ENCODE measurements at regions not wholly inside any gene's neighbourhood (a gene's known extent, or its start where the extent isn't known, plus 50 kb on each side); places are given as distances from the start of the nearest gene placed in this dataset.
A peak's percentile ranks its signal among the peaks of the same experiment; 100 is the strongest.

DNA sequence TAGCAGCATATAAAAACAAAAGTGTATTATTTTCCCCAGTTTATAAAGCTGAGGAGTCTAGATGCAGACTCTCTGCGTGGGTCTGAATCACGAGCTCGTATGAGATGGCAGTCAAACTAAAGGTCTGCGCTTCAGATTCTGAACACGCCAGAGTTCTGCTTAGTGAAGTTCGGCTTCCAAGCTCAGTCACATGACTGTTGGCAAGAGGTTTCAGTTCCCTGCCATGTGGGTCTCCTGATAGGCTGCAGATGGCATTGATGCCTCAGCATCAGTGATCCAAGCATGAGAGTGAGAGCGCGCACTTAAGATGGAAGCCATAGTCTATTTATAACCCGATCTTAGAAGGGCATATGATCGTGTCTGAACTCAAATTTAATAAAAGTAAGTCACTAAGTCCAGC is 242.8 kb upstream of the DOK6 start:
- no peaks in the 10 kb centered on the region for H3K9me3 ChIP-seq (ENCODE audit: low read length)
- ChIA-PET POLR2A (no interaction called here), CTCF (no interaction called here)
- no peaks in the 10 kb centered on the region for H3K4me1 ChIP-seq (ENCODE audit: insufficient read depth, low read length)
- no peak overlapping the region for H3K27ac Mint-ChIP-seq
- no peaks in the 10 kb centered on the region for H3K4me1 Mint-ChIP-seq
- H3K4me3 ChIP-seq (ENCODE audit: low read length): no peak overlapping the region
- H3K27me3 Mint-ChIP-seq: no peaks in the 10 kb centered on the region
- H3K4me3 Mint-ChIP-seq: no peak overlapping the region
- H3K27me3 ChIP-seq (ENCODE audit: insufficient read depth, low read length, poor library complexity, severe bottlenecking): no peaks in the 10 kb centered on the region
- H3K27ac ChIP-seq (ENCODE audit: low read depth, low read length): no peak overlapping the region
- no peaks in the 10 kb centered on the region for H3K36me3 ChIP-seq (ENCODE audit: insufficient read depth, low read length)
- DNase-seq: no peak
- no peaks in the 10 kb centered on the region for H3K36me3 Mint-ChIP-seq
- H3K9me3 Mint-ChIP-seq: peaks cover 0 to under 1% (median 0%) of the 10 kb centered on the region in 5 donors

DNA sequence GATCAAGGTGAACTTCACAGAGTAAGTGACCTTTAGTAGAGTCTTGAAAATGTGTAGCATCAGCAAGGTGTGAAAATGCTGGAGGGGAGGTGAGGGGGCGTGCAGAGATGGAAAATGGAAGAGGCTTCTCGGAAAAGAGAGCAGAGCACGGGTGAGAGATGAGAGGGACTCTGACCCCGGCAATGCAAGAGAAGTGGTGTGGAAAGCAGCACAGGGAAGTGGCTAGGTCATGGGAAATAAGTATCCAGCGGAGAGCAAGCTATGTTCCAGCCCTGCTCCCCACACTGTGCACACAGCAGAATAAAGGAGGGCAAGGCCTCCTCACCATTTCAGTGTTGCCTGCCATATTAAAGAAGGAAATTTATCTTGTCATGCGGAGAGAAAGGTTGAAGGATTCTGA is 241.7 kb upstream of the DOK6 start:
- H3K4me3 Mint-ChIP-seq: no peak overlapping the region
- peaks cover 0 to 3% (median 0%) of the 10 kb centered on the region in 5 donors for H3K9me3 Mint-ChIP-seq
- POLR2A ChIA-PET: no interaction called here

DNA sequence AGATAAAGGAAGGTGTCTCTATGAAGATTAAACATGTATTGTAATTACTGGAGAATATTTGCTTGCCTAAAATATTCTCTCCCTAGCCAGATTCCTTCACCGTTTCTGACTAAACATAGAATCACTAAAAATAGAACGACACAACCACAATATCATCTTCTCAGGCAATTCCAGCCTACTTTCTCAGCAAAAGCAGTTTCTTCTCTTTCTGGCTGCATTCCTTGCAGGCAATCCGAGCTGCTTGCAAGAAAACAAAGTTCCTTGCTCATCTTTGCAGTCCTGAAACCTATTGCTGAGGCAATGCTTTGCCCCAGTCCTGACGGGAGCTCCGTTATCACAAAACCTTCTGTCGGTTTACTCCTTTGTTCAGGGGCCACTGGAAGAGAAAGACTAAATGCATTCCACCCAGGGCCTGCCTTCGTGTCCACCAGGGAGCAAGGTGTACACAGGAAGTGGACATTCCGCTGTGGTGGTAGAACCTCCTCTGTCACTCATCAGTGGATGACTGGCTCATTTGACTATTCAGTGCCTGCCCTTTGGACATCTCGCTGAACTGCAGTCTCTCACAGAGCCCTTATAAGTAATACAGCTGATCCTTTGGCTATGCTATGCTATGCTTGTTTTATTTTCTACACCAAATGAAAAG is 239.2 kb upstream of the DOK6 start:
- no peaks in the 10 kb centered on the region for H3K4me1 ChIP-seq (ENCODE audit: insufficient read depth, low read length)
- Mint-ChIP-seq H3K9me3 (peaks cover 0 to 3% (median 0%) of the 10 kb centered on the region in 5 donors), H3K36me3 (no peaks in the 10 kb centered on the region), H3K27me3 (no peaks in the 10 kb centered on the region), H3K4me3 (no peak overlapping the region), H3K4me1 (no peaks in the 10 kb centered on the region), H3K27ac (no peak overlapping the region)
- no peaks in the 10 kb centered on the region for H3K36me3 ChIP-seq (ENCODE audit: insufficient read depth, low read length)
- DNase-seq: no peak
- no peak overlapping the region for H3K27ac ChIP-seq (ENCODE audit: low read depth, low read length)
- H3K27me3 ChIP-seq (ENCODE audit: insufficient read depth, low read length, poor library complexity, severe bottlenecking): no peaks in the 10 kb centered on the region
- no peak overlapping the region for H3K4me3 ChIP-seq (ENCODE audit: low read length)
- ChIA-PET POLR2A (no interaction called here), CTCF (no interaction called here)
- no peaks in the 10 kb centered on the region for H3K9me3 ChIP-seq (ENCODE audit: low read length)

More for the DNA sequence above, 241.7 kb upstream of the DOK6 start:
- H3K27me3 ChIP-seq (ENCODE audit: insufficient read depth, low read length, poor library complexity, severe bottlenecking): no peaks in the 10 kb centered on the region
- H3K9me3 ChIP-seq (ENCODE audit: low read length): no peaks in the 10 kb centered on the region
- no peak for DNase-seq
- H3K36me3 ChIP-seq (ENCODE audit: insufficient read depth, low read length): no peaks in the 10 kb centered on the region
- Mint-ChIP-seq H3K27ac (no peak overlapping the region), H3K27me3 (no peaks in the 10 kb centered on the region), H3K4me1 (no peaks in the 10 kb centered on the region), H3K36me3 (no peaks in the 10 kb centered on the region)
- no peak overlapping the region for H3K4me3 ChIP-seq (ENCODE audit: low read length)
- H3K27ac ChIP-seq (ENCODE audit: low read depth, low read length): no peak overlapping the region
- no peaks in the 10 kb centered on the region for H3K4me1 ChIP-seq (ENCODE audit: insufficient read depth, low read length)
- CTCF ChIA-PET: no interaction called here

DNA sequence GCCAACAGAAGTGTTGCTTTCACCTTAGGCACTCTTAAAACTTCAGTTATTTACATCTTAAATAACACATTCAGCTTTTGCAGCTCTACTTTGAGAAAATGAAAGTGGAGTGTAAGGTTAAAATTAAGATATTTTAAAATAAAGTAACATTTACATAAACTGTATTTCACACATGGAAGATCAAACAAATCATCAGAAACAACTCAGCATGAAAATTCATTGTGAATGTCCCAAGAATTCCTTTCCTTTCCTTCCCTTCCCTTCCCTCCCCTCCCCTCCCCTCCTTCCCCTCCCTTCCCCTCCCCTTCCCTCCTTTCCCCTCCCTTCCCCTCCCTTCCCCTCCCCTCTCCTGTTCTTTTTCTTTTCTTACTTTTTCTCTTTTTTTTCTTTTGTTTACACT is 238.0 kb upstream of the DOK6 start:
- H3K27ac ChIP-seq (ENCODE audit: low read depth, low read length): no peak overlapping the region
- no peaks in the 10 kb centered on the region for H3K4me1 Mint-ChIP-seq
- H3K4me3 Mint-ChIP-seq: no peak overlapping the region
- H3K9me3 ChIP-seq (ENCODE audit: low read length): no peaks in the 10 kb centered on the region
- H3K4me3 ChIP-seq (ENCODE audit: low read length): no peak overlapping the region
- H3K4me1 ChIP-seq (ENCODE audit: insufficient read depth, low read length): no peaks in the 10 kb centered on the region
- no peaks in the 10 kb centered on the region for H3K36me3 ChIP-seq (ENCODE audit: insufficient read depth, low read length)
- ChIA-PET POLR2A (no interaction called here), CTCF (no interaction called here)
- H3K36me3 Mint-ChIP-seq: no peaks in the 10 kb centered on the region
- DNase-seq: no peak
- peaks cover 0 to 3% (median 0%) of the 10 kb centered on the region in 5 donors for H3K9me3 Mint-ChIP-seq
- no peaks in the 10 kb centered on the region for H3K27me3 ChIP-seq (ENCODE audit: insufficient read depth, low read length, poor library complexity, severe bottlenecking)
- peak overlapping the region in 1 of 8 donors; percentile 36 for H3K27ac Mint-ChIP-seq
- H3K27me3 Mint-ChIP-seq: no peaks in the 10 kb centered on the region

GRCh38 chr18:69172046-69172445 is 228.6 kb upstream of the DOK6 start:
- H3K36me3 ChIP-seq (ENCODE audit: insufficient read depth, low read length): no peaks in the 10 kb centered on the region
- no peak for DNase-seq
- CTCF ChIA-PET: no interaction called here
- Mint-ChIP-seq H3K4me1 (no peaks in the 10 kb centered on the region), H3K9me3 (peaks cover 0 to 4% (median 2%) of the 10 kb centered on the region in 5 donors), H3K27ac (no peak overlapping the region), H3K27me3 (no peaks in the 10 kb centered on the region), H3K36me3 (no peaks in the 10 kb centered on the region), H3K4me3 (no peak overlapping the region)
- no peak overlapping the region for H3K4me3 ChIP-seq (ENCODE audit: low read length)
- no peaks in the 10 kb centered on the region for H3K4me1 ChIP-seq (ENCODE audit: insufficient read depth, low read length)
- no peak overlapping the region for H3K27ac ChIP-seq (ENCODE audit: low read depth, low read length)
- POLR2A ChIA-PET: no interaction called here
- no peaks in the 10 kb centered on the region for H3K9me3 ChIP-seq (ENCODE audit: low read length)
- no peaks in the 10 kb centered on the region for H3K27me3 ChIP-seq (ENCODE audit: insufficient read depth, low read length, poor library complexity, severe bottlenecking)

GRCh38 chr18:69175681-69176080 is 225.0 kb upstream of the DOK6 start:
- no peaks in the 10 kb centered on the region for H3K36me3 ChIP-seq (ENCODE audit: insufficient read depth, low read length)
- H3K4me1 Mint-ChIP-seq: no peaks in the 10 kb centered on the region
- ChIA-PET POLR2A (no interaction called here), CTCF (no interaction called here)
- no peak overlapping the region for H3K27ac ChIP-seq (ENCODE audit: low read depth, low read length)
- H3K36me3 Mint-ChIP-seq: no peaks in the 10 kb centered on the region
- H3K9me3 ChIP-seq (ENCODE audit: low read length): no peaks in the 10 kb centered on the region
- H3K9me3 Mint-ChIP-seq: peaks cover 0 to 5% (median 4%) of the 10 kb centered on the region in 5 donors
- H3K4me1 ChIP-seq (ENCODE audit: insufficient read depth, low read length): no peaks in the 10 kb centered on the region
- no peaks in the 10 kb centered on the region for H3K27me3 ChIP-seq (ENCODE audit: insufficient read depth, low read length, poor library complexity, severe bottlenecking)
- no peak overlapping the region for H3K4me3 ChIP-seq (ENCODE audit: low read length)
- no peak overlapping the region for H3K4me3 Mint-ChIP-seq
- no peak overlapping the region for H3K27ac Mint-ChIP-seq
- H3K27me3 Mint-ChIP-seq: no peaks in the 10 kb centered on the region
- DNase-seq: no peak

- no peak for DNase-seq
- CTCF ChIA-PET: no interaction called here
Observed at GRCh38 chr18:69176741-69177140, 223.9 kb upstream of the DOK6 start.

GRCh38 chr18:69177702-69178101 is 223.0 kb upstream of the DOK6 start:
- CTCF ChIA-PET: no interaction called here
- Mint-ChIP-seq H3K27ac (no peak overlapping the region), H3K27me3 (no peaks in the 10 kb centered on the region), H3K36me3 (no peaks in the 10 kb centered on the region), H3K4me1 (no peaks in the 10 kb centered on the region), H3K9me3 (peaks cover 0 to 5% (median 0%) of the 10 kb centered on the region in 5 donors), H3K4me3 (no peak overlapping the region)
- no peaks in the 10 kb centered on the region for H3K27me3 ChIP-seq (ENCODE audit: insufficient read depth, low read length, poor library complexity, severe bottlenecking)
- no peaks in the 10 kb centered on the region for H3K4me1 ChIP-seq (ENCODE audit: insufficient read depth, low read length)
- no peaks in the 10 kb centered on the region for H3K36me3 ChIP-seq (ENCODE audit: insufficient read depth, low read length)
- H3K27ac ChIP-seq (ENCODE audit: low read depth, low read length): no peak overlapping the region
- no peaks in the 10 kb centered on the region for H3K9me3 ChIP-seq (ENCODE audit: low read length)
- no peak for DNase-seq
- POLR2A ChIA-PET: no interaction called here
- H3K4me3 ChIP-seq (ENCODE audit: low read length): no peak overlapping the region

More at GRCh38 chr18:69176741-69177140, 223.9 kb upstream of the DOK6 start:
- Histone ChIP-seq H3K4me3 (ENCODE audit: low read length) (no peak overlapping the region), H3K27me3 (ENCODE audit: insufficient read depth, low read length, poor library complexity, severe bottlenecking) (no peaks in the 10 kb centered on the region), H3K9me3 (ENCODE audit: low read length) (no peaks in the 10 kb centered on the region), H3K27ac (ENCODE audit: low read depth, low read length) (no peak overlapping the region), H3K36me3 (ENCODE audit: insufficient read depth, low read length) (no peaks in the 10 kb centered on the region), H3K4me1 (ENCODE audit: insufficient read depth, low read length) (no peaks in the 10 kb centered on the region)
- Mint-ChIP-seq H3K9me3 (peaks cover 0 to 5% (median 4%) of the 10 kb centered on the region in 5 donors), H3K27me3 (no peaks in the 10 kb centered on the region), H3K4me1 (no peaks in the 10 kb centered on the region), H3K36me3 (no peaks in the 10 kb centered on the region), H3K4me3 (no peak overlapping the region), H3K27ac (no peak overlapping the region)
- POLR2A ChIA-PET: no interaction called here

GRCh38 chr18:69186162-69186561 is 214.5 kb upstream of the DOK6 start:
- Histone ChIP-seq H3K9me3 (ENCODE audit: low read length) (no peaks in the 10 kb centered on the region), H3K4me3 (ENCODE audit: low read length) (no peak overlapping the region), H3K27ac (ENCODE audit: low read depth, low read length) (no peak overlapping the region), H3K4me1 (ENCODE audit: insufficient read depth, low read length) (no peaks in the 10 kb centered on the region), H3K36me3 (ENCODE audit: insufficient read depth, low read length) (no peaks in the 10 kb centered on the region), H3K27me3 (ENCODE audit: insufficient read depth, low read length, poor library complexity, severe bottlenecking) (no peaks in the 10 kb centered on the region)
- H3K9me3 Mint-ChIP-seq: no peaks in the 10 kb centered on the region
- no peaks in the 10 kb centered on the region for H3K36me3 Mint-ChIP-seq
- no peak overlapping the region for H3K27ac Mint-ChIP-seq
- H3K27me3 Mint-ChIP-seq: no peaks in the 10 kb centered on the region
- no peak overlapping the region for H3K4me3 Mint-ChIP-seq
- H3K4me1 Mint-ChIP-seq: no peaks in the 10 kb centered on the region
- CTCF ChIA-PET: no interaction called here
- POLR2A ChIA-PET: no interaction called here
- DNase-seq: no peak

Measured in CD8-positive, alpha-beta memory T cell (primary cell).